GM23338 (cell line): ENCODE measurements at regions not wholly inside any gene's neighbourhood (a gene's known extent, or its start where the extent isn't known, plus 50 kb on each side); places are given as distances from the start of the nearest gene placed in this dataset.

Experiments
- ATAC-seq: fragments of 200-7000 bp; cut with Tn5 transposase; 3 replicates; pipeline ENCODE4 v1.9.1; 2020
- DNase-seq: peaks from one replicate; pipeline ENCODE4 v3.0.0-alpha.2; 2015; ENCODE audit warnings: low spot score
- H2AFZ ChIP-seq: fragments of 200-600 bp; sonication (generic); 2 replicates; pipeline ENCODE4 v1.8.0; 2016; ENCODE audit warnings: antibody characterized with exemption, mild to moderate bottlenecking, moderate library complexity
- H3F3A ChIP-seq: fragments of 200-600 bp; sonication (generic); replicated peaks from 2 replicates; pipeline ENCODE4 v1.8.0; 2017; ENCODE audit warnings: antibody characterized with exemption, mixed run types, low read depth
- H3K27ac ChIP-seq: fragments of 200-600 bp; sonication (generic); 2 replicates; pipeline ENCODE4 v1.6.1; 2016; ENCODE audit warnings: low read depth
- H3K27me3 ChIP-seq: fragments of 200-600 bp; sonication (generic); 2 replicates; pipeline ENCODE4 v1.8.0; 2016; ENCODE audit warnings: mild to moderate bottlenecking, mixed run types, moderate library complexity; ENCODE audit not compliant: insufficient read depth
- H3K36me3 ChIP-seq: fragments of 200-600 bp; sonication (generic); 2 replicates; pipeline ENCODE4 v1.8.0; 2016; ENCODE audit warnings: mild to moderate bottlenecking; ENCODE audit not compliant: insufficient read depth
- H3K4me1 ChIP-seq: fragments of 200-600 bp; sonication (generic); 2 replicates; pipeline ENCODE4 v1.8.0; 2016; ENCODE audit warnings: mild to moderate bottlenecking, moderate library complexity; ENCODE audit not compliant: insufficient read depth
- H3K4me2 ChIP-seq: fragments of 200-600 bp; sonication (generic); 2 replicates; pipeline ENCODE4 v1.7.1; 2017; ENCODE audit warnings: mixed run types
- H3K4me3 ChIP-seq: fragments of 200-600 bp; sonication (generic); 2 replicates; pipeline ENCODE4 v1.6.1; 2016; ENCODE audit warnings: mixed run types
- H3K79me2 ChIP-seq: fragments of 200-600 bp; sonication (generic); replicated peaks from 2 replicates; pipeline ENCODE4 v1.8.0; 2017; ENCODE audit warnings: mild to moderate bottlenecking; ENCODE audit not compliant: insufficient read depth
- H3K9me2 ChIP-seq: fragments of 200-600 bp; sonication (generic); 2 replicates; pipeline ENCODE4 v1.8.0; 2017; ENCODE audit not compliant: insufficient read depth
- H4K20me1 ChIP-seq: fragments of 200-600 bp; sonication (generic); replicated peaks from 2 replicates; pipeline ENCODE4 v1.8.0; 2017; ENCODE audit warnings: mild to moderate bottlenecking; ENCODE audit not compliant: insufficient read depth
- H3K27ac Mint-ChIP-seq: 2 replicates; pipeline ENCODE4 v1.8.0; 2020; ENCODE audit warnings: inconsistent platforms, mild to moderate bottlenecking, moderate library complexity, mixed read lengths
- H3K27me3 Mint-ChIP-seq: 3 replicates; pipeline ENCODE4 v1.8.0; 2022; ENCODE audit warnings: low read depth, mild to moderate bottlenecking, moderate library complexity, mixed read lengths, inconsistent platforms; ENCODE audit not compliant: insufficient read depth, poor library complexity
- H3K36me3 Mint-ChIP-seq: 3 replicates; pipeline ENCODE4 v1.8.0; 2021; ENCODE audit warnings: low read depth, mild to moderate bottlenecking, inconsistent platforms, moderate library complexity, mixed read lengths
- H3K4me1 Mint-ChIP-seq: 3 replicates; pipeline ENCODE4 v1.8.0; 2020; ENCODE audit warnings: mild to moderate bottlenecking, inconsistent platforms, mixed read lengths
- H3K4me3 Mint-ChIP-seq: 3 replicates; pipeline ENCODE4 v1.8.0; 2021; ENCODE audit warnings: moderate library complexity, mild to moderate bottlenecking, inconsistent platforms, mixed read lengths
- H3K9me3 Mint-ChIP-seq: 3 replicates; pipeline ENCODE4 v1.8.0; 2020; ENCODE audit warnings: moderate library complexity, mild to moderate bottlenecking, inconsistent platforms, mixed read lengths
- EZH2phosphoT487 ChIP-seq: fragments of 200-600 bp; sonication (generic); IDR thresholded peaks from one replicate; pipeline ENCODE4 v1.8.1; 2018; ENCODE audit warnings: antibody characterized with exemption; ENCODE audit not compliant: unreplicated experiment
- STAT1 ChIP-seq: IDR thresholded peaks from one replicate; pipeline ENCODE4 v1.6.1; 2016; ENCODE audit warnings: antibody characterized with exemption; ENCODE audit not compliant: unreplicated experiment
- ZNF114 ChIP-seq: fragments of 250-450 bp; sonication (Bioruptor Pico); IDR thresholded peaks from 2 replicates; pipeline ENCODE4 v1.5.0; 2020; ENCODE audit warnings: mild to moderate bottlenecking, moderate library complexity
- ZNF331 ChIP-seq: fragments of 250-450 bp; sonication (Bioruptor Pico); IDR thresholded peaks from 2 replicates; pipeline ENCODE4 v1.5.0; 2020; ENCODE audit warnings: low read depth, mild to moderate bottlenecking, moderate library complexity
- TF ChIP-seq, protein P1 (sequence below): IDR thresholded peaks from one replicate; pipeline ENCODE4 v1.6.1; 2018; ENCODE audit warnings: antibody characterized with exemption; ENCODE audit not compliant: unreplicated experiment
- TF ChIP-seq, protein P2 (sequence below): IDR thresholded peaks from 2 replicates; pipeline ENCODE4 v1.6.1; 2016; ENCODE audit warnings: antibody characterized with exemption
- TF ChIP-seq, protein P3 (sequence below): fragments of 250-450 bp; sonication (Bioruptor Pico); IDR thresholded peaks from 2 replicates; pipeline ENCODE4 v1.5.0; 2020; ENCODE audit warnings: mild to moderate bottlenecking, moderate library complexity

DNA sequence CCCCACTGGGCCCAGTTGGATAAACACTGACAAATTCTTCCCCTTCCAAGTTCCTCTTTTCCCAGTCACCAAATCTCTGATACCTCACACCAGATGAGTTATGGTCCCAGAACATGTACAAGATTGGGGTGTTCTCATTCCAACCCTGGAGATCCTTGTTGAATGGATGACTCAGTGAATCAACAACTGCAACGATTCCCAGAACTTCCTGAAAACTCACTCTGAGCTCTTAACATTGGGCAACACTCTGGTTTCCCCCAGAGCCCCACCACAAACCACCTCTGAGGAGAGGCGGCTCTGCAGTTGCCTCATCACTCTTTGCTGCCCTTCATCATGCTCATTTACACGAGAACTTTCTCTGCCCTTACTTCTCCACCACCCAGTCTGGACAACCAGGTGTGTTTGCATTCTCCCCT, 115.2 kb downstream of the MRPL14 start:
- H3F3A ChIP-seq = no peaks in the 10 kb centered on the region
- H3K27ac ChIP-seq = no peak overlapping the region
- H3K9me2 ChIP-seq = no peaks in the 10 kb centered on the region
- H3K4me3 ChIP-seq = no peak overlapping the region
- no peaks in the 10 kb centered on the region for H4K20me1 ChIP-seq
- Mint-ChIP-seq H3K4me3 (no peak overlapping the region), H3K4me1 (peaks cover 30% of the 10 kb centered on the region), H3K36me3 (no peaks in the 10 kb centered on the region), H3K9me3 (no peaks in the 10 kb centered on the region; the same call in 2 of the 3 replicates), H3K27me3 (peaks cover 6% of the 10 kb centered on the region), H3K27ac (peak overlapping the region; percentile 51; the same call in 1 of the 2 replicates)
- H3K36me3 ChIP-seq = no peaks in the 10 kb centered on the region
- DNase-seq (no peak), ATAC-seq (no peak)
- no peaks in the 10 kb centered on the region for H3K27me3 ChIP-seq
- TF ChIP-seq STAT1 (no peak), ZNF331 (CRISPR knock-in tag) (peak; percentile 75)
- H3K4me2 ChIP-seq = no peak overlapping the region
- peaks cover 7% of the 10 kb centered on the region; the same call in 1 of the 2 replicates for H3K4me1 ChIP-seq
- H3K79me2 ChIP-seq = no peaks in the 10 kb centered on the region
- no peak overlapping the region for H2AFZ ChIP-seq

DNA sequence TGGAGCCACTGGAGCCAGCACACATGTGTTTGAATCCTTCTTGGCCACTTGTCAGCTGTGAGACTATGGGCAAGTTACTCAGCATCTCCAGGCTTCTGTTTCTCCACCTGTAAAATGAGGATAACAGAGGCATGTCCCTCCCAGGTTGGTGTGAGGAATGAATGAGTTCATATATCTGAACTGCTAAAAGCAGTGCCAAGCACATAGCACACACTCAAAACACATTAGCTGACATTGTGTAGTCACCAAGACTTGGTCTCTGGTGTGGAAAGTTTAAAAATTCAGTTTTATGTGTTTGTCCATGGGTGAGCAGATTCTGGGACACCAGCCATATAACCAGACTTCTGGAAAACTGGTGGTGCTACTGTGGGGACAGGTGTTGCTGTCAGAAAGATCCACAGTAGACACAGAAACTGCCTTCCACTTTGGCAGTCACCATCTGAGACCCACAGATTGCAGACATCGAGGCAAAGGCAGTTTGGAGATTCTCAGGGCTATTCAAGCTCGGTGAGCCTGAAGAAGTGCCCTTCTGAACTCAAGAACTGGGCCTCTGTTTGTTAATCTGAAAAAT, 115.8 kb downstream of the MRPL14 start:
- no peak overlapping the region for H3K4me2 ChIP-seq
- no peaks in the 10 kb centered on the region for H3K36me3 ChIP-seq
- Mint-ChIP-seq H3K4me3 (no peak overlapping the region), H3K9me3 (no peaks in the 10 kb centered on the region; the same call in 2 of the 3 replicates), H3K36me3 (no peaks in the 10 kb centered on the region), H3K27ac (no peak overlapping the region), H3K4me1 (peaks cover 32% of the 10 kb centered on the region), H3K27me3 (peaks cover 6% of the 10 kb centered on the region)
- no peak overlapping the region for H3K27ac ChIP-seq
- DNase-seq (no peak), ATAC-seq (no peak)
- no peaks in the 10 kb centered on the region for H4K20me1 ChIP-seq
- H3K79me2 ChIP-seq = no peaks in the 10 kb centered on the region
- no peaks in the 10 kb centered on the region for H3F3A ChIP-seq
- no peak for TF ChIP-seq STAT1
- TF ChIP-seq, protein P1, sequence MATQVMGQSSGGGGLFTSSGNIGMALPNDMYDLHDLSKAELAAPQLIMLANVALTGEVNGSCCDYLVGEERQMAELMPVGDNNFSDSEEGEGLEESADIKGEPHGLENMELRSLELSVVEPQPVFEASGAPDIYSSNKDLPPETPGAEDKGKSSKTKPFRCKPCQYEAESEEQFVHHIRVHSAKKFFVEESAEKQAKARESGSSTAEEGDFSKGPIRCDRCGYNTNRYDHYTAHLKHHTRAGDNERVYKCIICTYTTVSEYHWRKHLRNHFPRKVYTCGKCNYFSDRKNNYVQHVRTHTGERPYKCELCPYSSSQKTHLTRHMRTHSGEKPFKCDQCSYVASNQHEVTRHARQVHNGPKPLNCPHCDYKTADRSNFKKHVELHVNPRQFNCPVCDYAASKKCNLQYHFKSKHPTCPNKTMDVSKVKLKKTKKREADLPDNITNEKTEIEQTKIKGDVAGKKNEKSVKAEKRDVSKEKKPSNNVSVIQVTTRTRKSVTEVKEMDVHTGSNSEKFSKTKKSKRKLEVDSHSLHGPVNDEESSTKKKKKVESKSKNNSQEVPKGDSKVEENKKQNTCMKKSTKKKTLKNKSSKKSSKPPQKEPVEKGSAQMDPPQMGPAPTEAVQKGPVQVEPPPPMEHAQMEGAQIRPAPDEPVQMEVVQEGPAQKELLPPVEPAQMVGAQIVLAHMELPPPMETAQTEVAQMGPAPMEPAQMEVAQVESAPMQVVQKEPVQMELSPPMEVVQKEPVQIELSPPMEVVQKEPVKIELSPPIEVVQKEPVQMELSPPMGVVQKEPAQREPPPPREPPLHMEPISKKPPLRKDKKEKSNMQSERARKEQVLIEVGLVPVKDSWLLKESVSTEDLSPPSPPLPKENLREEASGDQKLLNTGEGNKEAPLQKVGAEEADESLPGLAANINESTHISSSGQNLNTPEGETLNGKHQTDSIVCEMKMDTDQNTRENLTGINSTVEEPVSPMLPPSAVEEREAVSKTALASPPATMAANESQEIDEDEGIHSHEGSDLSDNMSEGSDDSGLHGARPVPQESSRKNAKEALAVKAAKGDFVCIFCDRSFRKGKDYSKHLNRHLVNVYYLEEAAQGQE = no peak
- no peak for TF ChIP-seq ZNF114 (CRISPR knock-in tag)
- TF ChIP-seq, protein P2, sequence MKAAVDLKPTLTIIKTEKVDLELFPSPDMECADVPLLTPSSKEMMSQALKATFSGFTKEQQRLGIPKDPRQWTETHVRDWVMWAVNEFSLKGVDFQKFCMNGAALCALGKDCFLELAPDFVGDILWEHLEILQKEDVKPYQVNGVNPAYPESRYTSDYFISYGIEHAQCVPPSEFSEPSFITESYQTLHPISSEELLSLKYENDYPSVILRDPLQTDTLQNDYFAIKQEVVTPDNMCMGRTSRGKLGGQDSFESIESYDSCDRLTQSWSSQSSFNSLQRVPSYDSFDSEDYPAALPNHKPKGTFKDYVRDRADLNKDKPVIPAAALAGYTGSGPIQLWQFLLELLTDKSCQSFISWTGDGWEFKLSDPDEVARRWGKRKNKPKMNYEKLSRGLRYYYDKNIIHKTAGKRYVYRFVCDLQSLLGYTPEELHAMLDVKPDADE = no peak
- TF ChIP-seq, protein P3, sequence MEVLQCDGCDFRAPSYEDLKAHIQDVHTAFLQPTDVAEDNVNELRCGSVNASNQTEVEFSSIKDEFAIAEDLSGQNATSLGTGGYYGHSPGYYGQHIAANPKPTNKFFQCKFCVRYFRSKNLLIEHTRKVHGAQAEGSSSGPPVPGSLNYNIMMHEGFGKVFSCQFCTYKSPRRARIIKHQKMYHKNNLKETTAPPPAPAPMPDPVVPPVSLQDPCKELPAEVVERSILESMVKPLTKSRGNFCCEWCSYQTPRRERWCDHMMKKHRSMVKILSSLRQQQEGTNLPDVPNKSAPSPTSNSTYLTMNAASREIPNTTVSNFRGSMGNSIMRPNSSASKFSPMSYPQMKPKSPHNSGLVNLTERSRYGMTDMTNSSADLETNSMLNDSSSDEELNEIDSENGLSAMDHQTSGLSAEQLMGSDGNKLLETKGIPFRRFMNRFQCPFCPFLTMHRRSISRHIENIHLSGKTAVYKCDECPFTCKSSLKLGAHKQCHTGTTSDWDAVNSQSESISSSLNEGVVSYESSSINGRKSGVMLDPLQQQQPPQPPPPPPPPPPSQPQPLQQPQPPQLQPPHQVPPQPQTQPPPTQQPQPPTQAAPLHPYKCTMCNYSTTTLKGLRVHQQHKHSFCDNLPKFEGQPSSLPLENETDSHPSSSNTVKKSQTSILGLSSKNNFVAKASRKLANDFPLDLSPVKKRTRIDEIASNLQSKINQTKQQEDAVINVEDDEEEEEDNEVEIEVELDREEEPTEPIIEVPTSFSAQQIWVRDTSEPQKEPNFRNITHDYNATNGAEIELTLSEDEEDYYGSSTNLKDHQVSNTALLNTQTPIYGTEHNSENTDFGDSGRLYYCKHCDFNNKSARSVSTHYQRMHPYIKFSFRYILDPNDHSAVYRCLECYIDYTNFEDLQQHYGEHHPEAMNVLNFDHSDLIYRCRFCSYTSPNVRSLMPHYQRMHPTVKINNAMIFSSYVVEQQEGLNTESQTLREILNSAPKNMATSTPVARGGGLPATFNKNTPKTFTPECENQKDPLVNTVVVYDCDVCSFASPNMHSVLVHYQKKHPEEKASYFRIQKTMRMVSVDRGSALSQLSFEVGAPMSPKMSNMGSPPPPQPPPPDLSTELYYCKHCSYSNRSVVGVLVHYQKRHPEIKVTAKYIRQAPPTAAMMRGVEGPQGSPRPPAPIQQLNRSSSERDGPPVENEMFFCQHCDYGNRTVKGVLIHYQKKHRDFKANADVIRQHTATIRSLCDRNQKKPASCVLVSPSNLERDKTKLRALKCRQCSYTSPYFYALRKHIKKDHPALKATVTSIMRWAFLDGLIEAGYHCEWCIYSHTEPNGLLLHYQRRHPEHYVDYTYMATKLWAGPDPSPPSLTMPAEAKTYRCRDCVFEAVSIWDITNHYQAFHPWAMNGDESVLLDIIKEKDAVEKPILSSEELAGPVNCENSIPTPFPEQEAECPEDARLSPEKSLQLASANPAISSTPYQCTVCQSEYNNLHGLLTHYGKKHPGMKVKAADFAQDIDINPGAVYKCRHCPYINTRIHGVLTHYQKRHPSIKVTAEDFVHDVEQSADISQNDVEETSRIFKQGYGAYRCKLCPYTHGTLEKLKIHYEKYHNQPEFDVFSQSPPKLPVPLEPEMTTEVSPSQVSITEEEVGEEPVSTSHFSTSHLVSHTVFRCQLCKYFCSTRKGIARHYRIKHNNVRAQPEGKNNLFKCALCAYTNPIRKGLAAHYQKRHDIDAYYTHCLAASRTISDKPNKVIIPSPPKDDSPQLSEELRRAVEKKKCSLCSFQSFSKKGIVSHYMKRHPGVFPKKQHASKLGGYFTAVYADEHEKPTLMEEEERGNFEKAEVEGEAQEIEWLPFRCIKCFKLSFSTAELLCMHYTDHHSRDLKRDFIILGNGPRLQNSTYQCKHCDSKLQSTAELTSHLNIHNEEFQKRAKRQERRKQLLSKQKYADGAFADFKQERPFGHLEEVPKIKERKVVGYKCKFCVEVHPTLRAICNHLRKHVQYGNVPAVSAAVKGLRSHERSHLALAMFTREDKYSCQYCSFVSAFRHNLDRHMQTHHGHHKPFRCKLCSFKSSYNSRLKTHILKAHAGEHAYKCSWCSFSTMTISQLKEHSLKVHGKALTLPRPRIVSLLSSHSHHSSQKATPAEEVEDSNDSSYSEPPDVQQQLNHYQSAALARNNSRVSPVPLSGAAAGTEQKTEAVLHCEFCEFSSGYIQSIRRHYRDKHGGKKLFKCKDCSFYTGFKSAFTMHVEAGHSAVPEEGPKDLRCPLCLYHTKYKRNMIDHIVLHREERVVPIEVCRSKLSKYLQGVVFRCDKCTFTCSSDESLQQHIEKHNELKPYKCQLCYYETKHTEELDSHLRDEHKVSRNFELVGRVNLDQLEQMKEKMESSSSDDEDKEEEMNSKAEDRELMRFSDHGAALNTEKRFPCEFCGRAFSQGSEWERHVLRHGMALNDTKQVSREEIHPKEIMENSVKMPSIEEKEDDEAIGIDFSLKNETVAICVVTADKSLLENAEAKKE = no peak
- no peak for TF ChIP-seq EZH2phosphoT487
- no peak for TF ChIP-seq ZNF331 (CRISPR knock-in tag)
- H3K9me2 ChIP-seq = no peaks in the 10 kb centered on the region
- peaks cover 7% of the 10 kb centered on the region; the same call in 1 of the 2 replicates for H3K4me1 ChIP-seq
- no peak overlapping the region for H2AFZ ChIP-seq
- H3K27me3 ChIP-seq = no peaks in the 10 kb centered on the region
- H3K4me3 ChIP-seq = no peak overlapping the region
